Loucy (cell line): ENCODE measurements at regions not wholly inside any gene's neighbourhood (a gene's known extent, or its start where the extent isn't known, plus 50 kb on each side); places are given as distances from the start of the nearest gene placed in this dataset.

Experiments used
- H2AFZ ChIP-seq: fragments of 200-600 bp; sonication (generic); 2 replicates; pipeline ENCODE4 v1.6.0; 2016; ENCODE audit warnings: antibody characterized with exemption, mild to moderate bottlenecking, low read length, moderate library complexity
- H3F3A ChIP-seq: fragments of 200-600 bp; 2 replicates; pipeline ENCODE4 v1.6.0; 2016; ENCODE audit warnings: antibody characterized with exemption, low read depth, mild to moderate bottlenecking
- H3K27me3 ChIP-seq: fragments of 200-600 bp; sonication (generic); 2 replicates; pipeline ENCODE4 v1.6.1; 2014; ENCODE audit warnings: low read length, mild to moderate bottlenecking; ENCODE audit not compliant: insufficient read depth, poor library complexity, severe bottlenecking
- H3K36me3 ChIP-seq: fragments of 200-600 bp; sonication (generic); 2 replicates; pipeline ENCODE4 v1.6.1; 2016; ENCODE audit warnings: low read length; ENCODE audit not compliant: insufficient read depth
- H3K4me1 ChIP-seq: fragments of 200-600 bp; sonication (generic); 2 replicates; pipeline ENCODE4 v1.5.1; 2014; ENCODE audit warnings: low read length, mild to moderate bottlenecking; ENCODE audit not compliant: insufficient read depth, poor library complexity, severe bottlenecking
- H3K4me2 ChIP-seq: fragments of 200-600 bp; sonication (generic); 2 replicates; pipeline ENCODE4 v1.6.0; 2014; ENCODE audit warnings: antibody characterized with exemption, low read length, low read depth, mild to moderate bottlenecking; ENCODE audit not compliant: poor library complexity, severe bottlenecking
- H3K4me3 ChIP-seq: fragments of 200-600 bp; sonication (generic); 2 replicates; pipeline ENCODE4 v1.5.1; 2014; ENCODE audit warnings: low read length, mild to moderate bottlenecking, mixed read lengths; ENCODE audit not compliant: poor library complexity, severe bottlenecking
- H3K79me2 ChIP-seq: fragments of 200-600 bp; sonication (generic); 2 replicates; pipeline ENCODE4 v1.6.1; 2014; ENCODE audit warnings: low read length; ENCODE audit not compliant: insufficient read depth
- H3K9ac ChIP-seq: fragments of 200-600 bp; sonication (generic); 2 replicates; pipeline ENCODE4 v1.6.0; 2014; ENCODE audit warnings: mild to moderate bottlenecking, low read depth, low read length, moderate library complexity; ENCODE audit not compliant: poor library complexity, severe bottlenecking
- H3K9me2 ChIP-seq: fragments of 200-600 bp; sonication (generic); replicated peaks from 2 replicates; pipeline ENCODE4 v1.6.1; 2016; ENCODE audit warnings: low read depth, low read length, mixed read lengths
- H3K9me3 ChIP-seq: fragments of 200-600 bp; sonication (generic); 2 replicates; pipeline ENCODE4 v1.6.1; 2014; ENCODE audit warnings: mild to moderate bottlenecking, antibody characterized with exemption, low read length, low read depth; ENCODE audit not compliant: insufficient read depth
- H4K20me1 ChIP-seq: fragments of 200-600 bp; sonication (generic); 2 replicates; pipeline ENCODE4 v1.6.0; 2014; ENCODE audit warnings: antibody characterized with exemption, low read length, mild to moderate bottlenecking; ENCODE audit not compliant: insufficient read depth, poor library complexity, severe bottlenecking
- EZH2phosphoT487 ChIP-seq: fragments of 200-600 bp; IDR thresholded peaks from 2 replicates; pipeline ENCODE4 v1.6.1; 2018; ENCODE audit warnings: antibody characterized with exemption, mild to moderate bottlenecking, moderate library complexity, borderline replicate concordance
- TF ChIP-seq, protein P1 (sequence below): fragments of 200-600 bp; sonication (generic); conservative IDR thresholded peaks from 2 replicates; pipeline ENCODE4 v1.5.1; 2014; ENCODE audit warnings: mild to moderate bottlenecking, antibody characterized with exemption, low read length

DNA sequence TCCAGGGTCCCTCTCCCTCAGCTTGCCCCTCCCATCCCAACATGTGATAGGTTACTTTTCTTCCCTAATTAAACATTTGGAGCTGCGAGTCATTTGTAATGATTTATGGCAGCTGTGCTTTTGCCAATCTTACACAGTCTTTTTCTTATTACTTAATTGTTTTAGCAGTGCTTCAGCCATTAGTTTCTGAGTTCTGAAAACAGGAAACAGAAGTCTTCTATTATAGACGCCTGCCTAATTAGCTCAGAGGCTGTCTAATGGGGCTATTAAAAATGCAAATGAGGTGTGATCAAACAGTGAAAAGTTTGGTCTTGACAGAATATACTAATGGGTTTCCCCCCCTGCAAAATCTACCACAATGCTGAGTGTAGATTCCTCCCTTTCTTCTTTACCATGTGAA, 388.3 kb upstream of the CELF4 start:
- no peaks in the 10 kb centered on the region for H3K79me2 ChIP-seq
- no peaks in the 10 kb centered on the region for H3K36me3 ChIP-seq
- H3F3A ChIP-seq = no peaks in the 10 kb centered on the region
- TF ChIP-seq, protein P1, sequence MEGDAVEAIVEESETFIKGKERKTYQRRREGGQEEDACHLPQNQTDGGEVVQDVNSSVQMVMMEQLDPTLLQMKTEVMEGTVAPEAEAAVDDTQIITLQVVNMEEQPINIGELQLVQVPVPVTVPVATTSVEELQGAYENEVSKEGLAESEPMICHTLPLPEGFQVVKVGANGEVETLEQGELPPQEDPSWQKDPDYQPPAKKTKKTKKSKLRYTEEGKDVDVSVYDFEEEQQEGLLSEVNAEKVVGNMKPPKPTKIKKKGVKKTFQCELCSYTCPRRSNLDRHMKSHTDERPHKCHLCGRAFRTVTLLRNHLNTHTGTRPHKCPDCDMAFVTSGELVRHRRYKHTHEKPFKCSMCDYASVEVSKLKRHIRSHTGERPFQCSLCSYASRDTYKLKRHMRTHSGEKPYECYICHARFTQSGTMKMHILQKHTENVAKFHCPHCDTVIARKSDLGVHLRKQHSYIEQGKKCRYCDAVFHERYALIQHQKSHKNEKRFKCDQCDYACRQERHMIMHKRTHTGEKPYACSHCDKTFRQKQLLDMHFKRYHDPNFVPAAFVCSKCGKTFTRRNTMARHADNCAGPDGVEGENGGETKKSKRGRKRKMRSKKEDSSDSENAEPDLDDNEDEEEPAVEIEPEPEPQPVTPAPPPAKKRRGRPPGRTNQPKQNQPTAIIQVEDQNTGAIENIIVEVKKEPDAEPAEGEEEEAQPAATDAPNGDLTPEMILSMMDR = no peak
- no peak for TF ChIP-seq EZH2phosphoT487
- H4K20me1 ChIP-seq = no peaks in the 10 kb centered on the region
- H3K4me3 ChIP-seq = no peak overlapping the region
- no peaks in the 10 kb centered on the region for H3K4me1 ChIP-seq
- no peak overlapping the region for H3K9ac ChIP-seq
- no peak overlapping the region for H3K4me2 ChIP-seq
- no peaks in the 10 kb centered on the region for H3K9me3 ChIP-seq
- H3K9me2 ChIP-seq = no peaks in the 10 kb centered on the region
- no peak overlapping the region for H2AFZ ChIP-seq
- no peaks in the 10 kb centered on the region for H3K27me3 ChIP-seq

DNA sequence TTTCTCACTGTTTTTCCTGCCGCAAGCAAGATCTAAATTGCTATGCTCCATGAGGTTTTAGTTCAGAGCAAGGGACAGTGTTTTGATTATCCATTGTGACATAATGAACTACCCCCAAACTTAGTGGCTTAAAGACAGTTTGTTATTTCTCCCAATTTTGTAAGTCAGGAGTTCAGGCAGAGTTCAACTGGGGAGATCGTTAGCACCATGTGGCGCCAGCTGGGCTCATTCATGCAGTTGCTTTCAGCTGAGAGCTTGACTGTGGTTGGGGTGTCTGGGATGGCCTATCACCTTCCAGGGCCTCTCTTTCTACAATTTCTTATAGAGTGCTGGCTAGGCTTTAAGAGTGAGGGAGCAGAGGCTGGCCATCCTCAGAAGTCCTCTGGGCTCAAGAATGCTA, 382.9 kb upstream of the CELF4 start:
- Histone ChIP-seq H3K9me2 (no peaks in the 10 kb centered on the region), H3K4me1 (no peaks in the 10 kb centered on the region), H3F3A (no peaks in the 10 kb centered on the region), H4K20me1 (no peaks in the 10 kb centered on the region), H3K27me3 (no peaks in the 10 kb centered on the region), H3K9me3 (no peaks in the 10 kb centered on the region), H2AFZ (no peak overlapping the region), H3K4me3 (no peak overlapping the region), H3K36me3 (no peaks in the 10 kb centered on the region), H3K9ac (no peak overlapping the region), H3K79me2 (no peaks in the 10 kb centered on the region), H3K4me2 (no peak overlapping the region)
- TF ChIP-seq, protein P1 = no peak

DNA sequence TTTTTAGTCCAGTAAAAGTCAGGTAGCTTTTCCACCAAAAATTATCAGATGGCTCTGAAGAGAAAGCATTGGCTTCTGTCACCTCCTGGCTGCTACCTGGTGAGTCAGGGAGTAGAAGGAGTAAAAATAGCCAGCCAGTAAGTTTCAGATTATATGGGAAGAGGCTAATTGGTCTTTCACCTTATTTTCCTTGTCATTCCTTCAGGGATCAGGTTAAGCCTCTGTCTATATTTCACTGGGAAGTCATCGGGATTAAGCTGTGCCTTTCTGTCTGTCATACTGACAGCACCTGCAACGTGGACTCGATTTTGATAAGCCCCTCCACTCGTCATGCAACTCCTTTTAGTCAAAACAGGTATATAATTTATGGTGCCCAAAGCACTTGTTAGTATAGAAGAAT, 380.7 kb upstream of the CELF4 start:
- Histone ChIP-seq H3K4me2 (no peak overlapping the region), H4K20me1 (no peaks in the 10 kb centered on the region), H3K9me2 (no peaks in the 10 kb centered on the region), H3K9me3 (no peaks in the 10 kb centered on the region), H3K27me3 (no peaks in the 10 kb centered on the region), H3K4me1 (no peaks in the 10 kb centered on the region), H3K9ac (no peak overlapping the region), H2AFZ (no peak overlapping the region), H3K4me3 (no peak overlapping the region), H3F3A (no peaks in the 10 kb centered on the region), H3K36me3 (no peaks in the 10 kb centered on the region), H3K79me2 (no peaks in the 10 kb centered on the region)
- TF ChIP-seq, protein P1 = no peak
- no peak for TF ChIP-seq EZH2phosphoT487
